ENCODE measurements at regions not wholly inside any gene's neighbourhood (a gene's known extent, or its start where the extent isn't known, plus 50 kb on each side); places are given as distances from the start of the nearest gene placed in this dataset.

- TF ChIP-seq POLR2A (IDR thresholded peaks at IDR 0.05): no peak
- no peak for TF ChIP-seq POLR2AphosphoS5 (IDR thresholded peaks at IDR 0.05)
Observed at GRCh38 chr14:82533351-82533750, 999.7 kb upstream of the SEL1L start.

All from prostate gland (tissue), 1 donor.